Hypothalamus (tissue), 51 donors: ENCODE measurements at regions not wholly inside any gene's neighbourhood (a gene's known extent, or its start where the extent isn't known, plus 50 kb on each side); places are given as distances from the start of the nearest gene placed in this dataset.
A peak's percentile ranks its signal among the peaks of the same experiment; 100 is the strongest.

Experiments used
- DNase-seq, 51 donors: peaks; one replicate each; lab custom pipeline; 2025; lab: John Stamatoyannopoulos, UW

DNA sequence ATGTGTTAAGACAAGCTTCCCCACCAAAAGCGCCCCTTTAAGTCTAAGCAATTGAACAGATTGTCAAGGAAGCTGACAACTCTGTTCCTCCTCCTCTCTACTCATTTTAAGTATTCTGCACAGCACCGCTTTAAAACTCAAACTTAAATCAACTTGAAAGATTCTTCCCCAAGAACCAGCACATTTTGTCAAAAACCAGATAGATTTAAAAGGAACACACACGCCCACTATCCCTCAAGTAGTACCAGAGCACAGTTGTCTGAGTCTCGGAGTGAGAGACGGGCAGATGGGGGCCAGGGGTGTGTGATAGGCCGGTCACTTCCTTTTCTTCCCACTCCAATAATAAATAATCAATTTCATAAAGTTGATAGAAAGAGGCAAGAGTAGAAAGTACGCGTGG, 67.7 kb upstream of the POU3F3 start:
- peak in 1 of 51 donors; percentile 55 for DNase-seq

DNA sequence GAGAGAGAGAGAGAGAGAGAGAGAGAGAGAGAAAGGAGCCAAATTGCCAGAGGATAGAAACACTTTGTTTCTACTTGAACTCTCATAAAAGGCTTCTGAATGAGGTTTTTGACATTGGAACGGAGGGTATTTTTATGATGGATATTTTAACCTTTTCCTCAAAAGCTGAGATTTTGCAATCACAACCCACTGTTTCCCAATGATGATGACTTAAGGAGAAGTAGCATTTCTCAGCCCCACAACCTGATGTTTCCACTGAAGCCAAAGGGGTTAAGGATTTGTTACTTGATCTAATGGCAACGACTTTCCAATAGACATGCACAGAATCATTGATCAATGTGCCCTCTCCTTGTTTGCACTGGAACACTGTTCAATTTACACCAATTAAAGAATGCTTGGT, 67.1 kb upstream of the POU3F3 start:
- DNase-seq: no peak

DNA sequence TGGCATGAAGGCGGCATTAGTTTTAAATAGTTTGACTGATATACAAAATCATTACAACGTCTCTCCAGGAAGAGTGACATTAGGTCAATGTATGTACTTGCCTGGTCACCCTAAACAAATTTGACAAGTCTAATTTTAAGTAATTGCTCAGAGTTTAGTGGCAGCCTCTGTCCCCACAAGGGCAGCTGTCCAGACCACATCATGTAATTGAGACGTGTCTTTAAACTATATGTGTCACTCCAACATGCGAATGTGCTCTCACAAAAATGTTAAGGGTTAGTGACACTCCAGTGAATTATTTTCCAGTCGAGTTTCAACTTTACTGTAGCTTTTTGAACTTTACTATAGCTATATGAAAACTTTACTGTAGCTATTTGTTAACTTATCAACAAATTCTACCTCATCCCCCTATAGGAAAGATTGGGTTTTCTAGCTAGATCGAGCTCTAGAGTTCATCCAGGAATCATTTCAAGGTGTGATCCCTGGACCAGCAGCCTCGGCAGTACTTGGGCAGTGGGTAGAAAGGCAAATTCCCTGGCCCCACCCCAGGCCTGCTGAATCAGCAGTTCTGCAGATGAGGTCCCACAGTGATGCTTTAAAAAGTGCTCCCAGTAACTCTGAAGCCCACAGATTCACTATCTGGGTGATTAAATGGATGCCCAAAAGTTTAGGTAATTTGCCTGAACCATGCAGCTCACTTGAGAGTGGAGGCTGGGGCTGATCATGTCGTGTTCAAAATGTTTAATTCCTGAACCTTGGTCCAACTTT, 66.4 kb upstream of the POU3F3 start:
- no peak for DNase-seq

DNA sequence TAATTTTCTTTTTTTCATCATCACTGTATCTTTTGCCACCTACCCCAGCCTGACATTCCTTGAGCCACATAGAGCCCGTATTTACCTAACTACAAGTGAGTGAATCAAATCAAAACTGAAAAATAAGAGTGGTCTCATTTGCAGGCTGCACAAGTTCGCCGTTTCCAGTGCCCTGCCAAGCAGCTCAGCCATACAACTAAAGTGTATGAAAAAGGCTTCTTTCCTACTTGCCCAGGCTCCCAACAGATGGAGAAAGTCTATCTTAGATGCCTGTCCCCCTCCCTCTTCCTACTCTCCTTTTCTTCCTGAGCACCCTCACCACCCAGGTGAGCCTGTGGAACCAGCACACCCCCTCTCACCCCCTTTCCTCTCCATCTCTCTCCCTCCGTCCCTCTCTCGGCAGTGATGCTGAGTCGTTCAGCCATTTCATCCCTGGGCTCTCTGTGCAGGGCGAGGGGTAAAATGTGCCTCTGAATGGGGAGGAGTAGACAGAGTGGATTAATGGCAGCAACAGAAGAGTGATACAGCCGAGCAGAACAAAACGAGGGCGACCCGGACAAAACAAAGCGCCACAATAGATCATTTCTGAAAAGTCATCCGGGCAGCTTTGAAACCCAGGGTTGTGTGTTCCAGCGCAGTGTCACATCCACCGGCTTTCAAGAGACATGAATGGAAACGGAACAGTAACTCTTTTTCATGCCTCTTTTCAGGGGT, 65.0 kb upstream of the POU3F3 start:
- DNase-seq: peak in 17 of 51 donors; percentile 5 to 47 (median 21)

DNA sequence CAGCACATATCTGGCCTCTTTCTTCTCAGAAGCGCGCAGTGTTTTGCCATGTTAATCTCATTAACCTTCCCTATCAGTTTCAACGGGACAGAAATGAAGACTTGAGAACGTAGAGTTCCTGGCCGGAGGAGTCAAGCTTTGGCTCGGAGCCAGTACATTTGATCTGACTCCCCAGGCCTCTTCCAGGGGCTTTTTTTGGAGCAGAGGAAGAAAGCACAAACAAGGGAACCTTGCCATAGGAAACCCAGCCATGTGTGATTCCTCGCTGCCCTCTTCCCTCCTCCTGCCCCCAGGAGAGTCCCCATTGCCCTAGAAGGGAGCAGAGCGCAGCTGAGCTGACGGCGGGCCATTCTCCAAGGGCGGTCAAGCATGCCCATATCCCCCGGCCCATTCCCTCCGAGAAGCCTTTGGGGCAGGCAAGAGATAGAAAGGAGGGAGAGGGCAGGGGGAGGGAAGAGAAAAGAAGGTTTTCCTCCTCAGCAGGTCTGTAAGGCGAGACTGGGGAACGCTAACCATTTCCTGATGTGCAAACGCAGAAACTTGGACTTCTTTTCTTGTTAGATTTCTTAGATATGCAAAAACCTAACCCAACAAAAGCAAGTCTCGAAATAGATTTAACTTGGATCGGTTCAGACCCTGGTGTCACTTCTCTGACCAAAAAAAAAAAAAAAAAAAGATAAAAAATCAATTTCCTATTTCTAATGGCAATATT, 63.7 kb upstream of the POU3F3 start:
- DNase-seq: peak in 15 of 51 donors; percentile 9 to 61 (median 28)

DNA sequence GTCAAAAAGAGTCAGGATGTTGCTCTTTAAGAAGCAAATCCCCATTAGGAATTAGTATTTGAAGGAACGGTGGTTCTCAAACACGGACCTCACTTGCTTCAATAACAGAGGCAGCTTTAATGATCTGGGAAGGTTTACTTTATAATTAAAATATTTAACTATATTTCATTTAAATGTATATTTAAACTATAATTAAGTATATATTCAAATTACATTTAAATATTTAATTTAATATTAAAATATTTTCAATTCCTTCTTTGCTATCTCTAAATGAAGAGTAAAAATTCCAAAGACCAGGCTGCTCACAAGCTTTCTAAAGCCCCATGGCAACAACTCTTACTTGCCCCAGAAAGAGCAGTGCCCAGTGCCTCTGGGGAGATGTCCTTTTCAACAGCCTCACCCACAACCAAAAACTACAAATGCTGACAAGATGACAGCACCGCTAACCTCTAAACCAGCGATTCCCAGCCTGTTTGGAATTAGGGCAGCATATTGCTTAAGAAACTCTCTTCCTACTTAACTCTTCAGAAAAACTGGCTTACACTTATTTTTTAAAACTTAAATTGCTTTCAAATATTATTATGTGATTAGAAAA, 62.9 kb upstream of the POU3F3 start:
- peak in 3 of 51 donors; percentile 12 to 28 (median 20) for DNase-seq

DNA sequence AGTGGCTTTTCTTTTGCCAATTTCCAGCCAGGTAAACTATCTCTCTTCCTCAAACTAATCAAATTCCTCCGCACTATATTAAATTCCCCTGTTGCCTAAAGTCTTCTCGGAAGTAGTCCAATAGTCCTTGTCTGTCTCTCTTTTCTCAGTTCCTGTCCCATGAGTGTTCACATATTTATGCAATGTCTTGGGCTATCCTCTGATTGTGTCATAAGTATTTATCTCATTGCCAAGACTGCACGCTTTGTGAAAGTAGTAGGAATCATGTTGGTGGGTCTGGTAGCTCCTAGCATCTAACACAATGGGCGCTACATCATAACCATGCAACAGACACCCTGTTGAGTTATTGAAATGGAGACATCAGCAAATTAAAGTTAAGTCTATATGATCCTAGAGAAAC, 59.9 kb upstream of the POU3F3 start:
- DNase-seq: no peak

DNA sequence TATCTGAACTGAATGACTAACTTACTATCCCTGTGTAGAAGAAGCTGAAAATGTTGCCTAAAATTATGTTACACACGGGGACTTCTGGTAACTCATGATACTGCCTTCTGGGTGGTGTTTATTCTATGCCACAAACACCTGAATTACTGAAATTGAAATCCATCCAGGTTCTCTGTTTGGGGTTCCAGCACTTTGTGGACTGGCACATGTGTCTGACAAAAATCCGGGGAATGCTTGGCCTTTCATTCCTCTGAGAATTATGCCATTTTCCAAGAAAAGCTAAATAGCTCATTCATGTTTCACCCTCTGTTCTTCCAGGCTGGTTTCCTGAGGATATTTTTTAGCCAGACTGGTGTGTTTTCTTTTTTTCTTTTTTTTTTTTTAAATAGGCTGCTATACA, 59.5 kb upstream of the POU3F3 start:
- DNase-seq: no peak
